Osteocyte (in vitro differentiated cells): ENCODE measurements at regions not wholly inside any gene's neighbourhood (a gene's known extent, or its start where the extent isn't known, plus 50 kb on each side); places are given as distances from the start of the nearest gene placed in this dataset.

Experiments
- DNase-seq: peaks from one replicate; pipeline ENCODE4 v3.0.0; 2021; ENCODE audit warnings: mixed read lengths; ENCODE audit not compliant: unreplicated experiment; ENCODE audit errors: extremely low spot score
- H3K27ac Mint-ChIP-seq: one replicate; pipeline ENCODE4 v1.8.0; 2021; ENCODE audit warnings: mild to moderate bottlenecking, mixed read lengths; ENCODE audit not compliant: unreplicated experiment
- H3K27me3 Mint-ChIP-seq: one replicate; pipeline ENCODE4 v1.8.0; 2021; ENCODE audit warnings: mixed read lengths; ENCODE audit not compliant: unreplicated experiment
- H3K36me3 Mint-ChIP-seq: one replicate; pipeline ENCODE4 v1.8.0; 2021; ENCODE audit warnings: mixed read lengths; ENCODE audit not compliant: unreplicated experiment
- H3K4me1 Mint-ChIP-seq: one replicate; pipeline ENCODE4 v1.8.0; 2021; ENCODE audit warnings: mixed read lengths; ENCODE audit not compliant: unreplicated experiment
- H3K4me3 Mint-ChIP-seq: one replicate; pipeline ENCODE4 v1.8.0; 2021; ENCODE audit warnings: mild to moderate bottlenecking, moderate library complexity, mixed read lengths; ENCODE audit not compliant: unreplicated experiment
- H3K9me3 Mint-ChIP-seq: one replicate; pipeline ENCODE4 v1.8.0; 2021; ENCODE audit warnings: mixed read lengths; ENCODE audit not compliant: unreplicated experiment
- TF ChIP-seq, protein P1 (sequence below): fragments of 200-600 bp; sonication (generic); IDR thresholded peaks from 2 replicates; pipeline ENCODE4 v1.5.0; 2021; ENCODE audit warnings: antibody characterized with exemption, mild to moderate bottlenecking, moderate library complexity

DNA sequence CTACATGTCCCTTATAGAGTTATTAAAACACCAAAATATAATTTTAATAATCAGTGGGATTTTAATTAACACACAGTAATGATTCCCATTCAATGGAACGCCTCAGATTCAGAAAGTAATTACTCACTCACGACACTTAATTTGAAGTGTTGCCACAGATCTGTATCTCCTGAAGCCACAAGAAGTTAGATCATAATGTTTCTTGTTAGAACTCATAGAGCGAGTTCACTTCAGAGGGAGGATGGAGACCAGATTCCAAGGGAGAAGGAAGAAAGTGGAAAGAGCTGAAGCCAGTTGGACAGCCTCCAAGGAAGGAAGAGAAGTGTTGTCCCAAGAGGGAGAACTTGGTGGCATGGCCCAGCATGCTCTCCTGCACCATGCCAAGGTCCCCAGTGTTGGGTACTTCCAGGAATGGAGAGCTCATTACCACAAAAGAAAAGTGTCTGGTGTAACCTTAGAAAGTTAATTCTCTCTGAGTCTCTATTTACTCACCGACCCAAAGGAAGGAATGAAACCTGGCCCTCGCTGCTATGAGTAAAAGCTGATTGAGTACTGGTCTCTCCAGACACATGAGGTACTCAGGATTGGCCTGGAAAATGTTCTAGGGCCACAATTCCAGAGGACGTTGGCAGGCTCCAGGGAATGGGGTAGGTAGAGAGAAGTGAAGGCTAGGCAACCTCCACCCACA, 305.4 kb downstream of the BCL11B start:
- no peaks in the 10 kb centered on the region for H3K4me1 Mint-ChIP-seq
- DNase-seq: no peak
- H3K4me3 Mint-ChIP-seq: no peak overlapping the region
- H3K9me3 Mint-ChIP-seq: no peaks in the 10 kb centered on the region
- H3K27me3 Mint-ChIP-seq: peaks cover 14% of the 10 kb centered on the region
- TF ChIP-seq, protein P1, sequence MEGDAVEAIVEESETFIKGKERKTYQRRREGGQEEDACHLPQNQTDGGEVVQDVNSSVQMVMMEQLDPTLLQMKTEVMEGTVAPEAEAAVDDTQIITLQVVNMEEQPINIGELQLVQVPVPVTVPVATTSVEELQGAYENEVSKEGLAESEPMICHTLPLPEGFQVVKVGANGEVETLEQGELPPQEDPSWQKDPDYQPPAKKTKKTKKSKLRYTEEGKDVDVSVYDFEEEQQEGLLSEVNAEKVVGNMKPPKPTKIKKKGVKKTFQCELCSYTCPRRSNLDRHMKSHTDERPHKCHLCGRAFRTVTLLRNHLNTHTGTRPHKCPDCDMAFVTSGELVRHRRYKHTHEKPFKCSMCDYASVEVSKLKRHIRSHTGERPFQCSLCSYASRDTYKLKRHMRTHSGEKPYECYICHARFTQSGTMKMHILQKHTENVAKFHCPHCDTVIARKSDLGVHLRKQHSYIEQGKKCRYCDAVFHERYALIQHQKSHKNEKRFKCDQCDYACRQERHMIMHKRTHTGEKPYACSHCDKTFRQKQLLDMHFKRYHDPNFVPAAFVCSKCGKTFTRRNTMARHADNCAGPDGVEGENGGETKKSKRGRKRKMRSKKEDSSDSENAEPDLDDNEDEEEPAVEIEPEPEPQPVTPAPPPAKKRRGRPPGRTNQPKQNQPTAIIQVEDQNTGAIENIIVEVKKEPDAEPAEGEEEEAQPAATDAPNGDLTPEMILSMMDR: no peak
- no peaks in the 10 kb centered on the region for H3K36me3 Mint-ChIP-seq
- H3K27ac Mint-ChIP-seq: no peak overlapping the region

DNA sequence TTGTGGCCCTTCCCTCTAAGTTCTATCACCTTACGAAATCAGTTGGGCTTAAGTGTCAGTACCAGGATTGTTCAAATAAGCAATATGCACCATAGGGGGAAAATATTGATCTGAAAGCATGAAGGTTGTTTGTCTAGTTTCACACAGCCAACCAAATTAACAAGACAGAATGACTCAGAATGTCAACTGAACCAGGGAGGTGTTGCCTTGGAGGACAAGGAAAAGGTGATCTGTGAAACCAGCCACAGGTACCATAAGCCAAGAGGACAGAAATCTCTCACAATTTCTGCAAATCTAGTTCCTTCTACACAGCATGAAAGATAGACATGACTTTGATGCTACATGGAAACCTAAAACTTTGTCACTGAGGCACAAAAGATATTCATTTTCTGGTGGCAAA, 297.9 kb downstream of the BCL11B start:
- Mint-ChIP-seq H3K36me3 (no peaks in the 10 kb centered on the region), H3K9me3 (no peaks in the 10 kb centered on the region), H3K4me1 (no peaks in the 10 kb centered on the region), H3K4me3 (no peak overlapping the region), H3K27ac (no peak overlapping the region), H3K27me3 (peaks cover 27% of the 10 kb centered on the region)
- no peak for DNase-seq
- TF ChIP-seq, protein P1: no peak

DNA sequence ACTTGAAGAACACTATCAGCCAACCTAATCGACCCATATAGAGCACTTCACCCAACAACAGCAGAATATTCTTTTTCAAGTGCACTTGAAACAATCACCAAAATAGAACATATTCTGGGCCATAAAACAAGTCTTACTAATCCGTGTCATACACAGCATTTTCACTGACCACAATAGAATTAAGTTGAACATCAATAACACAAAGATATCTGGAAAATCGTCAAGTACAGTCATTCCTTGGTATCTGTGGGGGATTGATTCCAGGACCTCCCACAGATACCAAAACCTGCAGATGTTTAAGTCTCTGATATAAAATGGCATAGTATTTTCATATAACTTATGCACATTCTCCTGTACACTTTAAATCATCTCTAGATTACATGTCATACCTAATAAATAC, 295.7 kb downstream of the BCL11B start:
- Mint-ChIP-seq H3K27ac (no peak overlapping the region), H3K36me3 (no peaks in the 10 kb centered on the region), H3K27me3 (peaks cover 18% of the 10 kb centered on the region), H3K4me3 (no peak overlapping the region), H3K4me1 (no peaks in the 10 kb centered on the region), H3K9me3 (no peaks in the 10 kb centered on the region)
- no peak for DNase-seq
- TF ChIP-seq, protein P1: no peak

DNA sequence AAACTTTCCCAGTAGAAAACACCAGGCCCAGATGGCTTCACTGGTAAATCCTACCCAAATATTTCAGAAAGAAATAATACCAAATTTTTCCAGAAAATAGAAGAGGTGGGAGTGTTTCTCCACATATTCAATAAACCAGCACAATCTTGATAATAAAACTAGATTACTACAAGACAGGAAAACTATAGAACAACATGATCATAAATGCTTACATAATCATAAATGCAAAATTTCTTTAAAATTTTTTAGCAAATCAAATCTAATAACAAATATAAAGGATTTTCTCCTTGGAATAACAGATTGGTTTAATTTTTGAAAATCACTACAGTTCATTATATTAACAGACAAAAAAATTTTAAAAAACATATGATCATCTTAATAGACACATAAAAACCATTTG, 294.5 kb downstream of the BCL11B start:
- H3K9me3 Mint-ChIP-seq: no peaks in the 10 kb centered on the region
- H3K27me3 Mint-ChIP-seq: peaks cover 16% of the 10 kb centered on the region
- H3K4me3 Mint-ChIP-seq: no peak overlapping the region
- TF ChIP-seq, protein P1: no peak
- H3K36me3 Mint-ChIP-seq: no peaks in the 10 kb centered on the region
- H3K27ac Mint-ChIP-seq: no peak overlapping the region
- H3K4me1 Mint-ChIP-seq: no peaks in the 10 kb centered on the region
- no peak for DNase-seq

DNA sequence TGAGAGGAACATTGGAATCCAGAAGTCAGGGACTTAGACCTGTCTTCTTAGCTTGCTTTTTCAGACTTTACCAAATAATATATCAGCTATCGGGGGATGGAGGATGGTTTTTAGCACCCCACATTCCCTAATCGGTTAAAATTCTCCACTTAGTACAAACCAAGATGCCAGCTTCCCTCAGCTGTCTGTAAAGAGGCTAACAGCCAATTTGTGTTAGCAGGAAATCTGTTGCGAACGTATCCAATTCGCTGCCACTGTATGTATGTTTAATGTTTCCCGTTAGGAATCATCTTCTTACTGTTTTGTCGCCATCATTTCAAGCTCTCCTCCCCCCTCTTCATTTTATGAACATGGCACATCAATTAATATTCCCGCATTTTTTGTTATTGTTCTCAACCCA, 289.0 kb downstream of the BCL11B start:
- H3K27ac Mint-ChIP-seq: no peak overlapping the region
- H3K36me3 Mint-ChIP-seq: no peaks in the 10 kb centered on the region
- H3K4me1 Mint-ChIP-seq: no peaks in the 10 kb centered on the region
- peak; percentile 3 for DNase-seq
- H3K27me3 Mint-ChIP-seq: peaks cover 11% of the 10 kb centered on the region
- no peak overlapping the region for H3K4me3 Mint-ChIP-seq
- H3K9me3 Mint-ChIP-seq: no peaks in the 10 kb centered on the region
- TF ChIP-seq, protein P1: no peak
